Endothelial cell of umbilical vein (primary cell): ENCODE measurements at regions not wholly inside any gene's neighbourhood (a gene's known extent, or its start where the extent isn't known, plus 50 kb on each side); places are given as distances from the start of the nearest gene placed in this dataset.

Experiments used
- BruUV-seq: library from RNA; stranded (reverse); fragments of 400-500 nt; replicated peaks from 2 replicates; lab custom pipeline; 2021; lab: Mats Ljungman, UMichigan
- CTCF ChIA-PET: fragments of 300-600, 350-600 bp; sonication (Branson Sonifier 250); formaldehyde crosslinking; loops from one replicate; lab custom pipeline; 2021; ENCODE audit warnings: antibody characterized with exemption, inconsistent platforms; lab: Charles Lee
- POLR2A ChIA-PET: fragments of 300-600, 350-600 bp; sonication (Branson Sonifier 250); formaldehyde crosslinking; loops from one replicate; lab custom pipeline; 2021; ENCODE audit warnings: antibody characterized with exemption, inconsistent platforms; lab: Charles Lee
- DNase-seq: peaks from one replicate; pipeline ENCODE4 v3.0.0-alpha.2; 2011; ENCODE audit warnings: low read depth, low spot score
- FAIRE-seq: peaks from 2 replicates; lab custom pipeline; 2011; peaks lifted over from hg19 to GRCh38; lab: Jason Lieb, UNC
- H2AFZ ChIP-seq: 2 replicates; pipeline ENCODE4 v1.6.0; 2012; ENCODE audit warnings: low read depth, low read length, control low read depth, inconsistent platforms
- H3K27ac ChIP-seq: 2 replicates; pipeline ENCODE4 v1.5.1; 2011; ENCODE audit warnings: low read depth, mild to moderate bottlenecking, control low read depth, low read length, moderate library complexity; ENCODE audit not compliant: insufficient read depth
- H3K27me3 ChIP-seq, 2 experiments: 2 replicates each; pipeline versions ENCODE4 v1.6.0 to v1.6.1; 2011; ENCODE audit warnings: low read length in 2 of 2, mixed read lengths in 1 of 2; ENCODE audit not compliant: control insufficient read depth in 2 of 2, insufficient read depth in 2 of 2
- H3K36me3 ChIP-seq, 2 experiments: 2 replicates in 1 of 2; 3 replicates in 1 of 2; pipeline ENCODE4 v1.5.1; 2011; ENCODE audit warnings: low read length in 2 of 2, mild to moderate bottlenecking in 1 of 2, moderate library complexity in 1 of 2; ENCODE audit not compliant: control insufficient read depth in 2 of 2, insufficient read depth in 2 of 2; ENCODE audit errors: extremely low read depth in 1 of 2
- H3K4me1 ChIP-seq: 3 replicates; pipeline ENCODE4 v1.5.1; 2011; ENCODE audit warnings: mild to moderate bottlenecking, low read length; ENCODE audit not compliant: control insufficient read depth, insufficient read depth; ENCODE audit errors: extremely low read depth
- H3K4me2 ChIP-seq: 2 replicates; pipeline ENCODE4 v1.6.1; 2011; ENCODE audit warnings: low read length, control low read depth, mixed read lengths; ENCODE audit not compliant: insufficient read depth
- H3K4me3 ChIP-seq, 3 experiments: fragments of 200-600 bp in 1 of 3; sonication (generic), shearing (Covaris generic) in 1 of 3; replicated peaks in 1 of 3; 2 replicates each; pipeline ENCODE4 v1.5.1; 2011 to 2016; ENCODE audit warnings: control low read depth in 3 of 3, low read length in 3 of 3, mild to moderate bottlenecking in 2 of 3, inconsistent platforms in 1 of 3, low read depth in 1 of 3, moderate library complexity in 1 of 3; ENCODE audit not compliant: insufficient read depth in 1 of 3
- H3K79me2 ChIP-seq: 2 replicates; pipeline ENCODE4 v1.6.0; 2012; ENCODE audit warnings: low read length, inconsistent platforms; ENCODE audit not compliant: control insufficient read depth, insufficient read depth
- H3K9ac ChIP-seq: replicated peaks from 2 replicates; pipeline ENCODE3; 2011; ENCODE audit warnings: low read length, control low read depth; ENCODE audit not compliant: insufficient read depth; ENCODE audit errors: extremely low read depth
- H3K9me1 ChIP-seq: replicated peaks from 3 replicates; pipeline ENCODE4 v1.6.0; 2011; ENCODE audit warnings: mild to moderate bottlenecking, low read length; ENCODE audit not compliant: control insufficient read depth, insufficient read depth; ENCODE audit errors: extremely low read depth
- H3K9me3 ChIP-seq: replicated peaks from 2 replicates; pipeline ENCODE4 v1.5.1; 2012; ENCODE audit warnings: low read length, inconsistent platforms; ENCODE audit not compliant: control insufficient read depth, insufficient read depth
- H4K20me1 ChIP-seq: replicated peaks from 2 replicates; pipeline ENCODE3; 2011; ENCODE audit warnings: mild to moderate bottlenecking, low read length; ENCODE audit not compliant: control insufficient read depth, insufficient read depth; ENCODE audit errors: extremely low read depth
- CTCF ChIP-seq, 2 donors: IDR thresholded peaks; 1 replicate in 1 of 2; 2 replicates in 1 of 2; pipeline ENCODE4 v1.5.1; 2011; ENCODE audit warnings: low read length in 2 of 2, mild to moderate bottlenecking in 2 of 2, moderate library complexity in 2 of 2, control low read depth in 1 of 2, inconsistent platforms in 1 of 2, low read depth in 1 of 2; ENCODE audit not compliant: insufficient read depth in 1 of 2; ENCODE audit errors: extremely low read depth in 1 of 2
- EZH2 ChIP-seq: IDR thresholded peaks from 2 replicates; pipeline ENCODE4 v1.6.1; 2012; ENCODE audit warnings: borderline replicate concordance, low read depth, mild to moderate bottlenecking, moderate library complexity, low read length, inconsistent platforms; ENCODE audit not compliant: severe bottlenecking
- FOS ChIP-seq: IDR thresholded peaks from 2 replicates; pipeline ENCODE4 v1.6.1; 2011; ENCODE audit warnings: mild to moderate bottlenecking, low read length, moderate library complexity, borderline replicate concordance; ENCODE audit not compliant: insufficient read depth
- GATA2 ChIP-seq: IDR thresholded peaks from 2 replicates; pipeline ENCODE4 v1.7.0; 2011; ENCODE audit warnings: low read depth, mild to moderate bottlenecking, moderate library complexity, mixed read lengths, low read length; ENCODE audit not compliant: insufficient read length, insufficient read depth
- MAX ChIP-seq: IDR thresholded peaks from 2 replicates; pipeline ENCODE4 v1.6.1; 2011; ENCODE audit not compliant: insufficient read depth, insufficient read length
- MYC ChIP-seq: IDR thresholded peaks from one replicate; pipeline ENCODE4 v1.6.1; 2011; ENCODE audit warnings: mild to moderate bottlenecking, low read depth, low read length
- POLR2A ChIP-seq: IDR thresholded peaks from 2 replicates; pipeline ENCODE4 v1.6.1; 2012; ENCODE audit warnings: low read depth, mild to moderate bottlenecking, control low read depth, low read length
- POLR2AphosphoS5 ChIP-seq: IDR thresholded peaks from 2 replicates; pipeline ENCODE4 v1.6.1; 2012; ENCODE audit warnings: low read depth, mild to moderate bottlenecking, control low read depth, low read length, moderate library complexity; ENCODE audit not compliant: insufficient read depth
- dilution Hi-C: fragments of 300-500 bp; cut with MboI; formaldehyde crosslinking; loops from one replicate; pipeline ENCODE4 v1.15.0; 2019; ENCODE audit warnings: low sequenced_read_pairs; ENCODE audit not compliant: extremely low pct_ligation_motif_present
- intact Hi-C: fragments of 100-400 bp; cut with micrococcal nuclease; formaldehyde crosslinking; loops from one replicate; pipeline ENCODE4 v1.10.0; 2022

- H3K9me1 ChIP-seq, result no peaks in the 10 kb centered on the region
- no peaks in the 10 kb centered on the region for H3K79me2 ChIP-seq
- H2AFZ ChIP-seq, result no peak overlapping the region
- no peak overlapping the region for H3K27ac ChIP-seq
- no peaks in the 10 kb centered on the region for H3K9me3 ChIP-seq
- no peaks in the 10 kb centered on the region for H4K20me1 ChIP-seq
- BruUV-seq, result no TSS peak
- FAIRE-seq (no peak), DNase-seq (no peak)
- dilution Hi-C loops, result no loop called here
- intact Hi-C loops, result no loop called here
- ChIA-PET CTCF (no interaction called here), POLR2A (no interaction called here)
- no peaks in the 10 kb centered on the region for H3K36me3 ChIP-seq
- no peaks in the 10 kb centered on the region for H3K27me3 ChIP-seq
- H3K4me2 ChIP-seq, result no peak overlapping the region
- no peak overlapping the region for H3K4me3 ChIP-seq
- no peak overlapping the region for H3K9ac ChIP-seq
- H3K4me1 ChIP-seq, result no peaks in the 10 kb centered on the region
- TF ChIP-seq POLR2AphosphoS5 (no peak), POLR2A (no peak), EZH2 (no peak), FOS (no peak), MYC (no peak), GATA2 (no peak), CTCF (IDR thresholded peaks at IDR 0.05; ENCODE audit: extremely low read depth in 1 of 2, insufficient read depth in 1 of 2, low read depth in 1 of 2, low read length in 2 of 2) (no peak), MAX (no peak)
Measured at GRCh38 chr16:59605706-59606105, 871.6 kb upstream of the GOT2 start.
